NCI-H1930 (cell line): ENCODE measurements at regions not wholly inside any gene's neighbourhood (a gene's known extent, or its start where the extent isn't known, plus 50 kb on each side); places are given as distances from the start of the nearest gene placed in this dataset.

ENCODE experiments used
- DNase-seq, 2 experiments: peaks; one replicate each; lab custom pipeline; 2025; lab: John Stamatoyannopoulos, UW

GRCh38 chr9:95620722-95621121, 104.0 kb upstream of the PTCH1 start:
- DNase-seq = no peak

GRCh38 chr9:95620314-95620713, 103.5 kb upstream of the PTCH1 start:
- no peak for DNase-seq

DNA sequence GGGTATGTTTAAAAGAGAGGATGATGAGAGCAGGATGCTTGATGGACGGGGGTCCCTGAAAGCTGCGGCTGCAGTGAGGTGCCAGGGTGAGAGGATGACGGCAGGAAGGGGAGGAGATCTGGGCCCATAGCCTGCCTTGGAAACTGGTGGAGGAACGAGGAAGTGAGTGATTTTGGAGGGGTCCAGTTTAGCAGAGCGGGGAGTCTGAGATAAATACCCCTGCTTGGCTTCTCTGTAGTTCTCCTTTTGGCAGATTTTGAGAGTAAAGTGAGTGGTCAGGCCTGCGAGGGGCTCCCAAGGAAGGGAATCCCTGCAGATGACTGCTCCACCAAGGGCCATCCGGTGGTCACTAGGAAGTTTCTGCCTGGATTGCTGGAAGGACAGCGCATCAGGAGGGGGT, 98.5 kb upstream of the PTCH1 start:
- DNase-seq = no peak

DNA sequence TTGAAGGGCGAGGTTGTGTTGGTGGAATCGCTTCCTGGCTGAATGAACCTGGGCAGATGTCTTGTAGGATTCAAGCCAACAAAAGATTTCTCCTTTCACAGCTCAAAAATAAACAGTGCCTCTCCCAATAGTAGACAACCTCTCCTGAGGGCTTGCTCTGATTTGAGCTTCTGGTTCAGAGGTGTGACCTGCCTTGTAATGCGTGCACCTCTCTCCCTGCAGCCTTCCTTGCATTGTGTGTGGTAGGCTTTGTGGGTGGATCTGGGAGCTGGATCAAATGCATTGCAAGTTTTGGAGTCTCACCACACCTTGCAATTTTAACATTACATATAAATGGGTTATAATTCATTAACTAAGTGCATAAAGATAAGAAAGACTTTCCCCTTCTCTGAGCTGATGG, 96.9 kb upstream of the PTCH1 start:
- no peak for DNase-seq

DNA sequence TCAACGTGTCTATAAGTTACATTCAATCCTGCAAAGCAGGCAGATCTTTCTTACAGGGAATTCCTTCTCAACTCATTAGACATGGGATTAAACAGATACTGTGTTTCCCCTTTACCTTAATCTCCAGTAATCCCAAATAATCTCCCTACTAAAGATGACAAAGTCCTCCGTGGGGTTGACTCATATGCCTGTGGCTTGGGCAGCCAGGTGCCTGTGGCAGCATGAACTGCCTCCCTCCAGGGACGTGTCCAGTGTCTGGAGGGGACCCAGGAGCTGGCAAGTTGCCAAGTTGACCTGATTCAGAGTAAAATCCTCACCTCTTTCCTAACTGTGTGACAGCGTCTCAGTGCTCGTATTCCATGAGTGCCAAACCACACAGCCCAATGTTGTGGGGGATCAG, 94.6 kb upstream of the PTCH1 start:
- no peak for DNase-seq

GRCh38 chr9:95610006-95610785, 93.4 kb upstream of the PTCH1 start:
- DNase-seq = no peak

GRCh38 chr9:95609426-95609825, 92.7 kb upstream of the PTCH1 start:
- no peak for DNase-seq

DNA sequence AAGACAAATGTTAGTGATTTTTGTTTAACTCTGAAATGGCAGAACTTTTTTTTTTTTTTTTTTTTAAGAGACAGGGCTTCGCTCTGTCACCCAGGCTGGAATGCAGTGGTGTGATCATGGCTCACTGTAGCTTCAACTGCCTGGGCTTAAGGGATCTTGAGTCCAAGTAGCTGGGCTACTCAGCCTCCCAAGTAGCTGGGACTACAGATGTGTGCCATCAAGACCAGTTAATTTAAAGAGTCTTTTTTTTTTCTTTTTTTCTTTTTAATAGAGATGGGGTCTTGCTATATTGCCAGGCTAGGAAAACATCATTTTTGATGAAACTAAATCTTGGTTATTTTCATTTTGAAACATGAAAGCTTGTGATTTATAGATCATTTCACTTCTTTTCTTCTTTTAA, 91.6 kb upstream of the PTCH1 start:
- DNase-seq = no peak

DNA sequence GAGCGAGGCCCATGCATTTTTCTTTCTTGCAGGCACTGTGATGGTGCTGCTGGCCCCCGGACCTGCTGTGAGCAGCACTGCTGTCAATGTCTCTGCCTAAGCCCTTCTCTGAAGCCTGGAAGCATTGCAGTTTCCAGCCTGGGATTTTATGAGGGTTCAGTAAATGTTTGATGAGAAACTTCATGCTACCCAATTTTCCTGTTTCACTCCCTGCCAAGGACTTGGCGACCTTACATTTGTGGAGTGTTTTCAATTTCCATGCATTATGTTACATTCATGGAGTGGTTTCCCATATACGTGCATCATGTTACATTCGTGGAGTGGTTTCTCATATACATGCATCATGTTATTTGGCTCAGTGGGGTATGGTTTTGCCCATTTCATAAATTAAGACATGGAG, 90.7 kb upstream of the PTCH1 start:
- no peak for DNase-seq

DNA sequence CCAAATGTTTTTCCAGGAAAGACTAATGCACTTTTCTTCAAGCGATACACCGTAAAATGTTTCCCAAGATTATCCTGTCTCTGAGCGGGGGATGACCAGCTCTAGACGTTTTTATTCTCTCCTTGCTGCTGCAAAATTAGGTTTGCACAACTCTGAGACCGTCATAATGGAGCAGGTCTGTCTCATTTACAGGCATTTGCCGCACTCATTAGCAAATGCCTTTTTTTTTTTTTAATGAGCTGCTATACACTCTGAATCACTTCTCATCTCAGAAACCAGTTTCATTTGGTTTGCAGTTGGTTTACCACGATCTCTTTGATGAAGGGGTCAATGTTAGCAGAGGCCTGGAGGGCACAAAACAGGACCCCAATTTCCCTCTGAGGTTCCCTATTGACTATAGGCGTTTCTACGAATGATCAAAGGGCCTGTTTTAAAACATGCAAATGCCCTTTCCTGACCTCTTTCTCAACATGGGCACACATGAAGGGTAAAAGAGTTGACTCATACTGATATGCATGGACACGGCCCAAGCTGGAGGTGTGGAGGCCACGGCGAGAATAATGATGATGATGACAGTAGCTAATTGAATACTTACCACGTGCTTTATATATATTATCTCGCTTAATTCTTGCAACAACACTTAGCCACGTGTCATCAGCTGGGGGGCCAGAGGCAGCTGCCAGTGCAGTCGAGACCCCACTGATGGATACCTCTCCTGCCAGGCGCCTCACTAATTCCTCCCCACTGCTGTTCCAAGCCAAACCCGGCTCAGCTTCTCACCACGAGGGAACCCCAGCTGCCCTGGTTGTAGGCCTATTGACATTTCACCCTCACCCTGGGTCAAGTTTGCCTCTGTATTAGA, 89.9 kb upstream of the PTCH1 start:
- no peak for DNase-seq

- no peak for DNase-seq
These were observed 89.2 kb upstream of the PTCH1 start for GRCh38 chr9:95605816-95606488.

DNA sequence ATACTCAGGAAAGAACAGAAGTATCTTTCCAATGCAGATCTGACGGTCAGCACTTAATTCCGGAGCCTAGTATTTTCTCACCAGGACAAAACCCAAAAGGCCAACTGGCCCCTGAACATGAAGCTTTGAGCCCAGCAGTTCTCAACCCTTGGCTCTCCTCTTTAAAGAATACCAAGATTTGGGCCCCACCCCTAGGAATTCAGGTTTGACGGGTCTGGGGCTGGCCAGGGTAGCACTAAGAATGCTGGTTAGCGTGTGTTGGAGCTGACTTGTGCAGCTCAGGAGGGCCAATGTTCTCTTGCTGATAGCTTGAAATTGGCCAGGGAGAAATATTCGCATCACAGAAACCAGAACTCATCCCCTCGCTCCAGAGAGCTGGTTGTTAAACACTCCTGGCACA, 88.3 kb upstream of the PTCH1 start:
- DNase-seq = no peak

GRCh38 chr9:95598236-95598635, 81.5 kb upstream of the PTCH1 start:
- no peak for DNase-seq

DNA sequence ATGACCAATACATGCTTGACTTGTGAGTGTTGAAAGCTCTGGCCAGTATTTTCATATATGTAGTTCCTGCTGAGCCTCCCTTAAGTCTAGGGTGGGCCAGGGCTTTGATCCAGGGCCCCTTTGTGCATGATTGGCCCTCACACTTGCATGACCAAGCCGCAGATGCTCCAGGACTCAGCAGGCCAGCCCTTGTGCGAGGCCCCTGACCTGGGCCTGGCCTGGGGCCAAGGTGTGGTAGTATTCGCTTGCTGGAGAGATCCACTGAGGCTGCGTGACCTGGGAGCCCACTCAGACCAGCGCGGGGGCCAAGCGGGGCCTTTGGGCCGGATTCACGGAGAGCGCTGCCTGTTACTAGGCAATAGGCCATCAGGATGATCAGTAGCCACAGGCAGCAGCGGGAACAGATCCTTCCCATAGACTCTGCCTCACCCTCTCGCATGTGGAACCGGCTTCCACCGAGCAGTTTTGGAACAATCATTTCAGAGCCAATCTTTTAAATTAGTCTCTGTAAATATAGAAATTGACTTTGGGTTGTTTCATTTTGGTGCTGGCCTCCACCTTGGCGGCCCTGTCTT, 79.0 kb upstream of the PTCH1 start:
- no peak for DNase-seq

GRCh38 chr9:95592931-95593330, 76.2 kb upstream of the PTCH1 start:
- no peak for DNase-seq

DNA sequence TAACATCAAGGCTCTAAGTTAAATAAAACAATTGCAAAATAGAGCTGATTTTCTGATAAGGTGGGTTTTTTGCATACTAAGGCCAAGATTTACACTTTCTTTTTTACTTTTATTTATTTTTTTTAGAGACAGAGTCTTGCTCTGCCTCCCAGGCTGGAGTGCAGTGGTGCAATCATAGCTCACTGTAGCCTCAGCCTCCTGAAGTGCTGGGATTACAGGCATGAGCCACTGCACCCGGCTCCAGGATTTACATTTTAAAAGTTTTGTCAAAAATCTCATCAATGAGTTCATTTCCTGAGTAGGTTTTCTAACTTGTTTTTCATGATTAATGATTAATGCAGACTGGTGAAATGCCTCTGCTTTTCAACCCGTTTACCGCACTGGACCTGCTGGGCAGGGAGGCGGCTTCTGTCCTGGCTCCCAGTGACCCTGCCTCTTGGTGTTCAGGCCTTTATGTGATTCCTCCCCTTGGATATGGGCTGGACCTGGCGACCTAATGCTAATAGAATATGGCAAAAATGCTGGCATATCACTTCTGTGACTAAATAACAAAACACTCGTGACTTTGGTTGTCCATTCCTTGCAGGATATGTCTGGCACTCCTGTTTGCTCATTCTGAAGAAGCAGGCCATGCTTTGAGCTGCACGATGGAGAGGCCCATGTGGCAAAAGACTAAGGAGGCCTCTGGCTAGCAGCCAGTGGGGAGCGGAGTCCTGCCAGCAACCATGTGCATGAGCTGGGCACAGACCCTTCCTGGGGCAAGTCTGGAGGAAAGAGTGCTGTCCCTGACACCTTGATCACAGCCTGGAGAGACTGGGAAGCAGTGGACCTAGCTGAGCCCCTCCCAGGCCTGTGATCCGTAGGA, 72.2 kb upstream of the PTCH1 start:
- no peak for DNase-seq

DNA sequence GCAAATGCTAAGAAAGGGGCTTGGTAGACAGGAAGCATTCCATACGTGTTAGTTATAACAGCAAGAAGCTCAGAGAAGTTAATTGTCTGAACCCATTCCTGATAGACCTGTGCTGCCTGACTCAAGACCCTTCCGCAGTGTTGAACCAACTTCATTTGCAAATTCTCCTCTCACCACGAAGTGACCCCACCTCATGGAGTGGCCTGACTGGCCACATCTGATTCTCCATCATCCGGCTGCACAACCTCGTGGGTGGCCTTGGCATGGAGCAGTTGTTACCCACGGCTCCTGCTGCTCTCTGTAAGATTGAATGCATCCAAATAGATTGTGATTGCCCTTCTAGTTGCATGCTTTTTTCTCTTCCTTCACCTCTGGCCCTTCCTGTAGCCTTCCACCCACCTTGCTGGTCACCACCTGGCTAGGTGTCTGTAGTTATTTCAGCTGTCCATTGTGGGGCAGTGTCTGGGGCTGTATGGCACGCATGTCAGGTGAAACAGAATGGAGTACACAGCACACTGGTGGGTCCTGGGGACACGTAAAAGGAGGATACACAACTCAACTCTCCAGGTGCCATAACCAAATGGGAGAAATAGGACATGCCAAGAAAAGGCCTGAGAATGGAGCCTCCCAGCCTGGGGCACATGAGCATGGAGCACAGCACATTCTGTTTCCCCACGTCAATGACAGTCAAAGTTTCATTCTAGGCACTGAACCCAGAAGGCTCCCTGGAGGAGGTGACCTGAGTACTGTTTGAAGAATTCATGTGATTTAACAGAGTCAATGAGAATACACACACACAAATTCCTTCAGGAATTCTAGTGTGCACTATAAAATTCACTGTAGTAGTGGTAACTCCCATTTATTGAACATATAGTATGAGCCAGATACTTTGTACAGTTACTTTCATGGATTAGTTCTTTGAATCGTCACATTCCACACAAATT, 70.5 kb upstream of the PTCH1 start:
- DNase-seq = no peak

GRCh38 chr9:95586326-95586725, 69.6 kb upstream of the PTCH1 start:
- no peak for DNase-seq

DNA sequence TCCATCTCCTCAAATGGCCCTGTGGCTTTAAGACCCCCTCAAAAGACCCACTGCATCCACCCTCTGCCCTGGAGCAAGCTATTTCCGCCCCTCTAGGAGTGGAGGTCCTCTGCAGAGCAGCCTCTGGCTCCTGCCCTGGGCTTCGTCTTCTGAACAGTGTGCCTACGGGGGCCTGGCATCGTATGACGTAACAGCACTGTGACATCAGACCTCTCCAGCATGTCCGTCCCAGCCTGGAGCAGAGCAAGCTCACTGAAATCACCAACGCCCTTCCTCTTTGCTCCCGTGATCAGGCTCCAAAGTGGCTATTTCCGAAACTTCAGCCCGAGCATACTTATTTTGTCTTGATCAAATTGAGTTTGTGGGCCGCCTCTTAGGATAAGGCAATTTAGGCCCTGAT, 69.1 kb upstream of the PTCH1 start:
- DNase-seq = no peak

GRCh38 chr9:95584176-95584575, 67.4 kb upstream of the PTCH1 start:
- no peak for DNase-seq
